Progenitor cell of endocrine pancreas (in vitro differentiated cells): ENCODE measurements at regions not wholly inside any gene's neighbourhood (a gene's known extent, or its start where the extent isn't known, plus 50 kb on each side); places are given as distances from the start of the nearest gene placed in this dataset.

Experiments
- DNase-seq: peaks from one replicate; pipeline ENCODE4 v3.0.0; 2021; ENCODE audit warnings: low spot score; ENCODE audit not compliant: unreplicated experiment
- H3K27ac Mint-ChIP-seq: 2 replicates; pipeline ENCODE4 v1.8.0; 2021; ENCODE audit warnings: mild to moderate bottlenecking, moderate library complexity, mixed read lengths
- H3K27me3 Mint-ChIP-seq: 2 replicates; pipeline ENCODE4 v1.8.0; 2021; ENCODE audit warnings: mixed read lengths
- H3K36me3 Mint-ChIP-seq: 2 replicates; pipeline ENCODE4 v1.8.0; 2022; ENCODE audit warnings: mixed read lengths; ENCODE audit not compliant: insufficient read depth
- H3K4me1 Mint-ChIP-seq: 2 replicates; pipeline ENCODE4 v1.8.0; 2021; ENCODE audit warnings: low read depth, mixed read lengths
- H3K4me3 Mint-ChIP-seq: 2 replicates; pipeline ENCODE4 v1.8.0; 2021; ENCODE audit warnings: low read depth, mild to moderate bottlenecking, moderate library complexity, mixed read lengths
- H3K9me3 Mint-ChIP-seq: 2 replicates; pipeline ENCODE4 v1.8.0; 2021; ENCODE audit warnings: low read depth, mixed read lengths
- CTCF ChIP-seq: fragments of 200-600 bp; sonication (generic); IDR thresholded peaks from one replicate; pipeline ENCODE4 v1.5.0; 2021; ENCODE audit warnings: antibody characterized with exemption, mild to moderate bottlenecking; ENCODE audit not compliant: unreplicated experiment

DNA sequence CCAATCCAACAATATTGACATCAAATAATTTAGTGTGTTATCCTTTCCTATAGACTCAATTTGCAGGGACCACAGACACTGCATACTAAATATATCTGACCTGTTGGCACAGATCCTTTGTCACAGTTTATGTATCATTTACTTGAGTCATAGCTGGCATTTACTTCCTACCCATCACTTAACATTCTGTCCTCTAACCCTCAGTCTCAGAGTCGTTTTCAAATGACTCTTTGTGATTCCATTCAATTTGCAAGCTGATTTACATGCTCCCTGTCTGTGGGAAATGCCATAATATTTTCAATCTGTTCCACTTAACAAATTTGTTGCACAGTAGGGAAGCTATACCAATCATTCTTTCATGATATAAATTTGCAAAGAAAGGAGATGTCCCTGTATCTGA, 265.7 kb upstream of the EDIL3 start:
- TF ChIP-seq CTCF: no peak
- DNase-seq: no peak
- no peaks in the 10 kb centered on the region for H3K9me3 Mint-ChIP-seq
- no peaks in the 10 kb centered on the region for H3K4me1 Mint-ChIP-seq
- no peak overlapping the region for H3K27ac Mint-ChIP-seq
- H3K4me3 Mint-ChIP-seq: no peak overlapping the region
- H3K36me3 Mint-ChIP-seq: no peaks in the 10 kb centered on the region
- no peaks in the 10 kb centered on the region for H3K27me3 Mint-ChIP-seq

DNA sequence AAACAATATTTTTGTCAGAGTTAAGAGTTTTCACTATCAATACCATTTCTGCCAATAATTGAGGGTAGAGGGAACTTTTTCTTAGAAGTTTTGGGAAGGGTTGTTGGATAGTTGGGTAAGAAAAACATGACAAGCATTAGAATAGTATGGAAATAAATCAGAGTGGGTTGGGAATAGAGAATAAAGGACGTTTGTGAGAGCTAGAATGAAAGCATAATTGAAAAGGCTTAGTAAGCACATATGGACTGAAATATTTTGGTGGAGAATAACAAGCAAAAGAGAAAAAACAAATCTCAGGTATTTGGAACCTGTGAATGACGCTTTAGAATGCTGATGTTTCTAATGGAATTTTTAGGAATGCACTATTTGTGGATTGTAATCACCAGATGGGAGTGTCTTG, 262.9 kb upstream of the EDIL3 start:
- no peaks in the 10 kb centered on the region for H3K27me3 Mint-ChIP-seq
- no peak overlapping the region for H3K27ac Mint-ChIP-seq
- H3K36me3 Mint-ChIP-seq: no peaks in the 10 kb centered on the region
- no peak for TF ChIP-seq CTCF
- no peaks in the 10 kb centered on the region for H3K4me1 Mint-ChIP-seq
- H3K9me3 Mint-ChIP-seq: no peaks in the 10 kb centered on the region
- no peak overlapping the region for H3K4me3 Mint-ChIP-seq
- DNase-seq: no peak

- no peak overlapping the region for H3K27ac Mint-ChIP-seq
- H3K27me3 Mint-ChIP-seq: no peaks in the 10 kb centered on the region
- H3K36me3 Mint-ChIP-seq: no peaks in the 10 kb centered on the region
- TF ChIP-seq CTCF: no peak
- H3K4me1 Mint-ChIP-seq: no peaks in the 10 kb centered on the region
- H3K9me3 Mint-ChIP-seq: no peaks in the 10 kb centered on the region
- no peak overlapping the region for H3K4me3 Mint-ChIP-seq
- DNase-seq: no peak
Measured at GRCh38 chr5:84642795-84643194, 258.1 kb upstream of the EDIL3 start.

GRCh38 chr5:84642324-84642723, 257.6 kb upstream of the EDIL3 start:
- no peaks in the 10 kb centered on the region for H3K9me3 Mint-ChIP-seq
- H3K4me1 Mint-ChIP-seq: no peaks in the 10 kb centered on the region
- no peak for TF ChIP-seq CTCF
- H3K27me3 Mint-ChIP-seq: no peaks in the 10 kb centered on the region
- no peaks in the 10 kb centered on the region for H3K36me3 Mint-ChIP-seq
- H3K4me3 Mint-ChIP-seq: no peak overlapping the region
- H3K27ac Mint-ChIP-seq: no peak overlapping the region
- DNase-seq: no peak

- no peak for TF ChIP-seq CTCF
- DNase-seq: no peak
- Mint-ChIP-seq H3K27me3 (no peaks in the 10 kb centered on the region), H3K4me3 (no peak overlapping the region), H3K36me3 (no peaks in the 10 kb centered on the region), H3K4me1 (no peaks in the 10 kb centered on the region), H3K27ac (no peak overlapping the region), H3K9me3 (no peaks in the 10 kb centered on the region)
Measured at GRCh38 chr5:84637662-84638375, 253.1 kb upstream of the EDIL3 start.
